Mesenchymal stem cell (in vitro differentiated cells and primary cell): ENCODE measurements at regions not wholly inside any gene's neighbourhood (a gene's known extent, or its start where the extent isn't known, plus 50 kb on each side); places are given as distances from the start of the nearest gene placed in this dataset.

Source experiments
- DNase-seq: peaks from one replicate; pipeline ENCODE4 v3.0.0-alpha.2; 2013
- H2AFZ ChIP-seq: one replicate; pipeline ENCODE4 v1.6.1; 2013; ENCODE audit warnings: low read depth, mild to moderate bottlenecking, control low read depth, inconsistent platforms, low read length, moderate library complexity
- H2AK5ac ChIP-seq: 2 replicates; pipeline ENCODE4 v1.6.1; 2013; ENCODE audit warnings: low read length, moderate library complexity, mild to moderate bottlenecking, inconsistent platforms; ENCODE audit not compliant: severe bottlenecking
- H2BK120ac ChIP-seq: one replicate; pipeline ENCODE4 v1.6.1; 2013; ENCODE audit warnings: low read depth, mild to moderate bottlenecking, inconsistent platforms, low read length, moderate library complexity
- H2BK12ac ChIP-seq, 2 experiments: one replicate each; pipeline ENCODE4 v1.6.1; 2013; ENCODE audit warnings: inconsistent platforms in 2 of 2, low read length in 2 of 2, mild to moderate bottlenecking in 2 of 2, moderate library complexity in 2 of 2, control low read depth in 1 of 2
- H2BK15ac ChIP-seq: one replicate; pipeline ENCODE4 v1.6.1; 2013; ENCODE audit warnings: mild to moderate bottlenecking, low read depth, inconsistent platforms; ENCODE audit not compliant: poor library complexity, severe bottlenecking
- H2BK5ac ChIP-seq: 2 replicates; pipeline ENCODE4 v1.6.1; 2013; ENCODE audit warnings: low read depth, mild to moderate bottlenecking, low read length, control low read depth, inconsistent platforms; ENCODE audit not compliant: poor library complexity, severe bottlenecking
- H3K14ac ChIP-seq, 2 experiments: one replicate each; pipeline ENCODE4 v1.6.1; 2013; ENCODE audit warnings: inconsistent platforms in 2 of 2, low read length in 2 of 2, control low read depth in 1 of 2, mild to moderate bottlenecking in 1 of 2, moderate library complexity in 1 of 2
- H3K18ac ChIP-seq, 2 experiments: one replicate each; pipeline ENCODE4 v1.6.1; 2013; ENCODE audit warnings: inconsistent platforms in 2 of 2, low read length in 2 of 2, control low read depth in 1 of 2, low read depth in 1 of 2, mild to moderate bottlenecking in 1 of 2
- H3K23ac ChIP-seq, 2 experiments: one replicate each; pipeline ENCODE4 v1.6.1; 2013; ENCODE audit warnings: inconsistent platforms in 2 of 2, low read length in 2 of 2, mild to moderate bottlenecking in 2 of 2, moderate library complexity in 2 of 2, control low read depth in 1 of 2
- H3K27ac ChIP-seq: 2 replicates; pipeline ENCODE4 v1.5.1; 2013; ENCODE audit warnings: mild to moderate bottlenecking, moderate library complexity, low read length, control low read depth, inconsistent platforms; ENCODE audit not compliant: poor library complexity, severe bottlenecking
- H3K27me3 ChIP-seq, 2 experiments: 2 replicates each; pipeline versions ENCODE4 v1.6.1 to v1.7.0; 2013; ENCODE audit warnings: low read length in 2 of 2, mild to moderate bottlenecking in 2 of 2, moderate library complexity in 2 of 2, control low read depth in 1 of 2, inconsistent platforms in 1 of 2; ENCODE audit not compliant: control insufficient read depth in 1 of 2, insufficient read depth in 1 of 2
- H3K36me3 ChIP-seq, 2 experiments: 2 replicates each; pipeline versions ENCODE4 v1.6.1 to v1.7.0; 2013; ENCODE audit warnings: low read length in 2 of 2, control low read depth in 1 of 2, inconsistent platforms in 1 of 2, low read depth in 1 of 2, mild to moderate bottlenecking in 1 of 2; ENCODE audit not compliant: insufficient read depth in 2 of 2, control insufficient read depth in 1 of 2
- H3K4ac ChIP-seq, 2 experiments: one replicate each; pipeline ENCODE4 v1.6.1; 2013; ENCODE audit warnings: inconsistent platforms in 2 of 2, low read length in 2 of 2, mild to moderate bottlenecking in 2 of 2, moderate library complexity in 2 of 2, control low read depth in 1 of 2, low read depth in 1 of 2
- H3K4me1 ChIP-seq: 2 replicates; pipeline ENCODE4 v1.6.1; 2013; ENCODE audit warnings: low read depth, low read length, control low read depth; ENCODE audit not compliant: control insufficient read depth, insufficient read depth
- H3K4me2 ChIP-seq: 2 replicates; pipeline ENCODE4 v1.6.1; 2013; ENCODE audit warnings: low read length, mild to moderate bottlenecking, inconsistent platforms; ENCODE audit not compliant: poor library complexity, severe bottlenecking
- H3K4me3 ChIP-seq, 2 experiments: 2 replicates each; pipeline versions ENCODE4 v1.5.1 to v1.7.0; 2013; ENCODE audit warnings: low read length in 2 of 2, mild to moderate bottlenecking in 2 of 2, control low read depth in 1 of 2, low read depth in 1 of 2; ENCODE audit not compliant: insufficient read depth in 1 of 2
- H3K79me1 ChIP-seq: replicated peaks from 2 replicates; pipeline ENCODE4 v1.6.1; 2013; ENCODE audit warnings: mild to moderate bottlenecking, control low read depth, low read length, inconsistent platforms; ENCODE audit not compliant: poor library complexity, severe bottlenecking
- H3K9ac ChIP-seq: 2 replicates; pipeline ENCODE4 v1.7.0; 2013; ENCODE audit warnings: mild to moderate bottlenecking, low read length, moderate library complexity
- H3K9me3 ChIP-seq: 2 replicates; pipeline ENCODE4 v1.7.0; 2013; ENCODE audit warnings: mild to moderate bottlenecking, low read length; ENCODE audit not compliant: control insufficient read depth
- H4K8ac ChIP-seq: one replicate; pipeline ENCODE4 v1.6.1; 2013; ENCODE audit warnings: inconsistent platforms, mild to moderate bottlenecking, low read length, moderate library complexity
- H4K91ac ChIP-seq: one replicate; pipeline ENCODE4 v1.6.1; 2013; ENCODE audit warnings: mild to moderate bottlenecking, low read length, inconsistent platforms
- whole genome bisulfite sequencing: methylation state at CpG from one replicate; pipeline ENCODE4 v1.1.7; 2013; ENCODE audit warnings: mixed read lengths; 5-methylcytosine and 5-hydroxymethylcytosine counted together

- H2BK5ac ChIP-seq: no peak overlapping the region
- H4K91ac ChIP-seq: no peak overlapping the region
- no peak overlapping the region for H2AK5ac ChIP-seq
- H3K4me3 ChIP-seq: no peak overlapping the region
- H3K27ac ChIP-seq: no peak overlapping the region
- no peak overlapping the region for H3K14ac ChIP-seq
- H2BK15ac ChIP-seq: no peak overlapping the region
- 100% methylated on average over 1 of the region's 2 CpGs for WGBS
- H2AFZ ChIP-seq: no peak overlapping the region
- H3K9me3 ChIP-seq: peaks cover 3% of the 10 kb centered on the region
- no peaks in the 10 kb centered on the region for H3K36me3 ChIP-seq
- H3K18ac ChIP-seq: no peak overlapping the region
- no peaks in the 10 kb centered on the region for H3K27me3 ChIP-seq
- H2BK12ac ChIP-seq: no peak overlapping the region
- DNase-seq: no peak
- H3K4me1 ChIP-seq: no peaks in the 10 kb centered on the region
- H4K8ac ChIP-seq: no peak overlapping the region
- no peak overlapping the region for H2BK120ac ChIP-seq
- no peak overlapping the region for H3K4ac ChIP-seq
- no peak overlapping the region for H3K4me2 ChIP-seq
- H3K9ac ChIP-seq: no peak overlapping the region
- H3K79me1 ChIP-seq: no peaks in the 10 kb centered on the region
- no peak overlapping the region for H3K23ac ChIP-seq
These were observed 300.7 kb upstream of the CXXC4 start for GRCh38 chr4:104795264-104795939.

- Histone ChIP-seq H2BK15ac (no peak overlapping the region), H3K18ac (no peak overlapping the region), H2BK120ac (no peak overlapping the region), H3K14ac (no peak overlapping the region), H2AFZ (no peak overlapping the region), H2BK5ac (no peak overlapping the region), H3K9me3 (peaks cover 9% of the 10 kb centered on the region), H2AK5ac (no peak overlapping the region), H3K4ac (no peak overlapping the region), H2BK12ac (no peak overlapping the region), H3K27ac (no peak overlapping the region), H4K8ac (no peak overlapping the region), H3K4me1 (no peaks in the 10 kb centered on the region), H3K79me1 (no peaks in the 10 kb centered on the region), H3K27me3 (no peaks in the 10 kb centered on the region), H4K91ac (no peak overlapping the region), H3K36me3 (no peaks in the 10 kb centered on the region), H3K23ac (no peak overlapping the region), H3K4me2 (no peak overlapping the region), H3K9ac (no peak overlapping the region), H3K4me3 (no peak overlapping the region)
- 67% methylated on average over 2 of the region's 3 CpGs for WGBS
- DNase-seq: no peak
These were observed 317.0 kb upstream of the CXXC4 start for GRCh38 chr4:104811727-104812126.

GRCh38 chr4:104815665-104816064 is 321.0 kb upstream of the CXXC4 start:
- Histone ChIP-seq H2AK5ac (no peak overlapping the region), H3K4me3 (no peak overlapping the region), H2BK12ac (no peak overlapping the region), H3K23ac (no peak overlapping the region), H2BK15ac (no peak overlapping the region), H3K4me1 (no peaks in the 10 kb centered on the region), H3K14ac (no peak overlapping the region), H2BK120ac (no peak overlapping the region), H2BK5ac (no peak overlapping the region), H3K4me2 (no peak overlapping the region), H3K27ac (no peak overlapping the region), H3K9ac (no peak overlapping the region), H3K36me3 (no peaks in the 10 kb centered on the region), H3K4ac (no peak overlapping the region), H3K79me1 (no peaks in the 10 kb centered on the region), H3K27me3 (no peaks in the 10 kb centered on the region), H4K8ac (no peak overlapping the region), H3K9me3 (peaks cover 5% of the 10 kb centered on the region), H2AFZ (no peak overlapping the region), H4K91ac (no peak overlapping the region), H3K18ac (no peak overlapping the region)
- DNase-seq: no peak
- WGBS: 100% methylated on average over 1 of the region's 1 CpG

GRCh38 chr4:104818579-104818978 is 323.9 kb upstream of the CXXC4 start:
- no peak for DNase-seq
- no peak overlapping the region for H3K27ac ChIP-seq
- no peaks in the 10 kb centered on the region for H3K79me1 ChIP-seq
- no peak overlapping the region for H3K9ac ChIP-seq
- H3K4me1 ChIP-seq: no peaks in the 10 kb centered on the region
- H4K8ac ChIP-seq: no peak overlapping the region
- H2AK5ac ChIP-seq: no peak overlapping the region
- H2BK5ac ChIP-seq: no peak overlapping the region
- no peak overlapping the region for H3K4me2 ChIP-seq
- no peaks in the 10 kb centered on the region for H3K9me3 ChIP-seq
- H3K18ac ChIP-seq: no peak overlapping the region
- H2BK120ac ChIP-seq: no peak overlapping the region
- H2BK12ac ChIP-seq: no peak overlapping the region
- no peak overlapping the region for H3K23ac ChIP-seq
- no peak overlapping the region for H3K14ac ChIP-seq
- WGBS: 100% methylated on average over 1 of the region's 4 CpGs
- no peak overlapping the region for H2AFZ ChIP-seq
- H3K4me3 ChIP-seq: no peak overlapping the region
- H3K27me3 ChIP-seq: no peaks in the 10 kb centered on the region
- no peak overlapping the region for H2BK15ac ChIP-seq
- no peak overlapping the region for H4K91ac ChIP-seq
- no peak overlapping the region for H3K4ac ChIP-seq
- no peaks in the 10 kb centered on the region for H3K36me3 ChIP-seq
